Kasumi-1 (cell line): ENCODE measurements at regions not wholly inside any gene's neighbourhood (a gene's known extent, or its start where the extent isn't known, plus 50 kb on each side); places are given as distances from the start of the nearest gene placed in this dataset.

Source experiments
- DNase-seq, 2 experiments: peaks; one replicate each; lab custom pipeline; 2025; lab: John Stamatoyannopoulos, UW

DNA sequence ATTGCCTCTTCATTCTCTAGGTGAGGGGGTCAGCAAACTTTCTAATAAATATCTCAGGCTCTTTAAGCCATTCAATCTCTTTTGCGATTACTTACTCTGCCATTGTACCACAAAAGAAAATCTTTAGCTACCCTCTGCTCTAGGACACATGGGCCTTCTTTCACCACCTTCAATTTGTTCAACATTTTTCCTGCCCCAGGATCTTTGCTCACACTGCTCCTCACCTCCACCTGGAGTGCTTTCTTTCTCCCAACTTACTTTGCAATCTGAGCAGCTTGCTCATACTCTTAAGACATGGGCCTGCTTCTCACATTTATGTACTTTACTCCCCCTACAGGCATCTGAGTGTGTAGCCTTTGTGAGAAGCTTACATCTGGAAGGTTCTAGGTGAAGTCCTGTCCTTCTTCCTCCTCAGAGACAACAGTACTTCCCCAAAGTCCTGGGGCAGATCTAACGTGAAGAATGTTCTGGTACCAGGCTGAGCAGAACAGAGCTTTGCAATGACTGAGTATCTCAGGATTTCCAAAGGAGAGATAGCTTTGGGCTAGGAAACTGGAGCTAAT lies 55.0 kb upstream of the PRDM5 start:
- peak; percentile 66 to 70 for DNase-seq

DNA sequence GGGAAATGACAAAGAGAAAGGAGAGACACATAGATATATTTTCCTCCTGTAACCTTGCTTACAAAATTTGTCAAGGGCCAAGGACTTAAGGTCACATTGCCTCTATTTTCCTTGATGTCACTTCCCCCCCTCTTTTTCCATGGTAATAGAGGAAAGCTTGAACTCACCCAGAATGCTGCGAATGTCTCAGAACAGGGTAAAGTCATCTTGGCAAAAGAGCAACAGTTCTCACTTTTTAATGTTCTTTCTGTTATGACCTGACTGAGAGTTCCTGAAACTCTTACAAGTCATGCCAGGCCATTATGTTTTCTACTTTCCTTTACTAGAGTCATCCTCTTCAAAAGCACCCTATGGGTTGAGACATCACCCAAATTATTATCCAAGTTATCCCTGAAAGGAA lies 50.7 kb upstream of the PRDM5 start:
- DNase-seq = no peak
